Vagina (tissue), 2 donors: ENCODE measurements at regions not wholly inside any gene's neighbourhood (a gene's known extent, or its start where the extent isn't known, plus 50 kb on each side); places are given as distances from the start of the nearest gene placed in this dataset.

Source experiments
- DNase-seq, 2 donors: peaks; one replicate each; pipeline ENCODE4 v3.0.0-alpha.2; 2017; ENCODE audit errors: extremely low spot score in 2 of 2
- H3K27ac ChIP-seq: fragments of 200-600 bp; sonication (generic); one replicate; pipeline ENCODE4 v1.5.1; 2019
- H3K27me3 ChIP-seq: fragments of 200-600 bp; sonication (generic); one replicate; pipeline ENCODE4 v1.5.1; 2019
- H3K36me3 ChIP-seq, 2 donors: fragments of 200-600 bp; sonication (generic); one replicate each; pipeline ENCODE4 v1.5.1; 2017 to 2019
- H3K4me1 ChIP-seq: fragments of 200-600 bp; sonication (generic); one replicate; pipeline ENCODE4 v1.5.1; 2019
- H3K4me3 ChIP-seq, 2 donors: fragments of 200-600 bp; sonication (generic); 1 replicate in 1 of 2; 2 replicates in 1 of 2; pipeline ENCODE4 v1.5.1; 2016 to 2019
- H3K9me3 ChIP-seq: fragments of 200-600 bp; sonication (generic); one replicate; pipeline ENCODE4 v1.5.1; 2019
- CTCF ChIP-seq, 3 experiments: fragments of 450-650 bp in 2 of 3; fragments of 200-600 bp in 1 of 3; sonication (generic) in 1 of 3; IDR thresholded peaks; one replicate each; pipeline ENCODE4 v1.5.1; 2017 to 2019; ENCODE audit warnings: antibody characterized with exemption in 3 of 3, mild to moderate bottlenecking in 2 of 3, moderate library complexity in 2 of 3
- POLR2A ChIP-seq, 2 donors: fragments of 450-650 bp; IDR thresholded peaks; one replicate each; pipeline ENCODE4 v1.6.1; 2017; ENCODE audit warnings: antibody characterized with exemption in 2 of 2, mild to moderate bottlenecking in 2 of 2, moderate library complexity in 2 of 2
- POLR2AphosphoS5 ChIP-seq, 2 donors: sonication (generic); formaldehyde crosslinking; IDR thresholded peaks; one replicate each; pipeline ENCODE4 v1.9.0; 2017; ENCODE audit warnings: antibody characterized with exemption in 2 of 2, mild to moderate bottlenecking in 2 of 2, low read depth in 1 of 2; ENCODE audit not compliant: insufficient read depth in 1 of 2
- intact Hi-C: fragments of 100-400 bp; cut with DNase I; formaldehyde crosslinking; loops from one replicate; pipeline ENCODE4 v1.15.1; 2023

- H3K27ac ChIP-seq, result no peak overlapping the region
- DNase-seq, result no peak
- H3K36me3 ChIP-seq, result no peaks in the 10 kb centered on the region
- no peaks in the 10 kb centered on the region for H3K9me3 ChIP-seq
- intact Hi-C loops, result no loop called here
- no peak overlapping the region for H3K4me3 ChIP-seq
- TF ChIP-seq POLR2A (IDR thresholded peaks at IDR 0.05) (no peak), POLR2AphosphoS5 (IDR thresholded peaks at IDR 0.05; ENCODE audit: insufficient read depth in 1 of 2, low read depth in 1 of 2) (no peak), CTCF (IDR thresholded peaks at IDR 0.05) (no peak)
- H3K4me1 ChIP-seq, result no peaks in the 10 kb centered on the region
- H3K27me3 ChIP-seq, result no peaks in the 10 kb centered on the region
Measured at GRCh38 chrX:138908577-138908976, 197.1 kb upstream of the FGF13 start.

GRCh38 chrX:138897621-138898492 is 186.3 kb upstream of the FGF13 start:
- no peaks in the 10 kb centered on the region for H3K9me3 ChIP-seq
- H3K36me3 ChIP-seq, result no peaks in the 10 kb centered on the region
- intact Hi-C loops, result no loop called here
- no peaks in the 10 kb centered on the region for H3K4me1 ChIP-seq
- no peak overlapping the region for H3K27ac ChIP-seq
- H3K27me3 ChIP-seq, result no peaks in the 10 kb centered on the region
- no peak overlapping the region for H3K4me3 ChIP-seq
- no peak for TF ChIP-seq CTCF (IDR thresholded peaks at IDR 0.05)
- no peak for TF ChIP-seq POLR2A (IDR thresholded peaks at IDR 0.05)
- no peak for TF ChIP-seq POLR2AphosphoS5 (IDR thresholded peaks at IDR 0.05; ENCODE audit: insufficient read depth in 1 of 2, low read depth in 1 of 2)
- DNase-seq, result no peak

GRCh38 chrX:138890491-138890890 is 179.0 kb upstream of the FGF13 start:
- no peak for DNase-seq
- Histone ChIP-seq H3K27me3 (no peaks in the 10 kb centered on the region), H3K4me3 (no peak overlapping the region), H3K27ac (no peak overlapping the region), H3K9me3 (no peaks in the 10 kb centered on the region), H3K4me1 (peaks cover 5% of the 10 kb centered on the region), H3K36me3 (no peaks in the 10 kb centered on the region)
- TF ChIP-seq POLR2AphosphoS5 (IDR thresholded peaks at IDR 0.05; ENCODE audit: insufficient read depth in 1 of 2, low read depth in 1 of 2) (no peak), CTCF (IDR thresholded peaks at IDR 0.05) (no peak)
- intact Hi-C loops, result no loop called here

- Histone ChIP-seq H3K9me3 (no peaks in the 10 kb centered on the region), H3K27ac (no peak overlapping the region), H3K4me3 (no peak overlapping the region), H3K36me3 (no peaks in the 10 kb centered on the region), H3K27me3 (no peaks in the 10 kb centered on the region), H3K4me1 (peaks cover 5% of the 10 kb centered on the region)
- DNase-seq, result no peak
- TF ChIP-seq POLR2A (IDR thresholded peaks at IDR 0.05) (no peak), CTCF (IDR thresholded peaks at IDR 0.05) (no peak), POLR2AphosphoS5 (IDR thresholded peaks at IDR 0.05; ENCODE audit: insufficient read depth in 1 of 2, low read depth in 1 of 2) (no peak)
- intact Hi-C loops, result no loop called here
Measured at GRCh38 chrX:138889149-138889548, 177.6 kb upstream of the FGF13 start.

GRCh38 chrX:138886769-138887168 is 175.3 kb upstream of the FGF13 start:
- H3K4me1 ChIP-seq, result peaks cover 5% of the 10 kb centered on the region
- no peaks in the 10 kb centered on the region for H3K27me3 ChIP-seq
- H3K9me3 ChIP-seq, result no peaks in the 10 kb centered on the region
- intact Hi-C loops, result no loop called here
- H3K36me3 ChIP-seq, result no peaks in the 10 kb centered on the region
- no peak overlapping the region for H3K27ac ChIP-seq
- H3K4me3 ChIP-seq, result no peak overlapping the region
- no peak for DNase-seq
- TF ChIP-seq POLR2A (IDR thresholded peaks at IDR 0.05) (no peak), POLR2AphosphoS5 (IDR thresholded peaks at IDR 0.05; ENCODE audit: insufficient read depth in 1 of 2, low read depth in 1 of 2) (no peak), CTCF (IDR thresholded peaks at IDR 0.05) (no peak)
